Esophagus muscularis mucosa (tissue), 4 donors: ENCODE measurements at regions not wholly inside any gene's neighbourhood (a gene's known extent, or its start where the extent isn't known, plus 50 kb on each side); places are given as distances from the start of the nearest gene placed in this dataset.

Experiments
- DNase-seq: peaks from one replicate; pipeline ENCODE4 v3.0.0-alpha.2; 2017; ENCODE audit errors: extremely low spot score
- H3K27ac ChIP-seq, 4 donors: fragments of 200-600 bp; sonication (generic); replicated peaks in 1 of 4; 1 replicate in 3 of 4; 2 replicates in 1 of 4; pipeline ENCODE4 v1.5.1; 2016 to 2019; ENCODE audit warnings: mild to moderate bottlenecking in 1 of 4
- H3K27me3 ChIP-seq, 4 donors: fragments of 200-600 bp; sonication (generic); one replicate each; pipeline versions ENCODE4 v1.5.1 to v1.6.0; 2016 to 2019
- H3K36me3 ChIP-seq, 4 donors: fragments of 200-600 bp; sonication (generic); one replicate each; pipeline ENCODE4 v1.5.1; 2016 to 2019
- H3K4me1 ChIP-seq, 4 donors: fragments of 200-600 bp; sonication (generic); one replicate each; pipeline ENCODE4 v1.5.1; 2016 to 2019
- H3K4me3 ChIP-seq, 4 donors: fragments of 200-600 bp; sonication (generic); 1 replicate in 2 of 4; 2 replicates in 2 of 4; pipeline ENCODE4 v1.5.1; 2016 to 2019; ENCODE audit warnings: mild to moderate bottlenecking in 4 of 4, moderate library complexity in 1 of 4
- H3K9me3 ChIP-seq, 4 donors: fragments of 200-600 bp; sonication (generic); 1 replicate in 3 of 4; 2 replicates in 1 of 4; pipeline ENCODE4 v1.5.1; 2016 to 2019
- EP300 ChIP-seq: sonication (generic); formaldehyde crosslinking; IDR thresholded peaks from one replicate; pipeline ENCODE4 v1.6.1; 2017; ENCODE audit warnings: antibody characterized with exemption
- POLR2A ChIP-seq: fragments of 450-650 bp; IDR thresholded peaks from one replicate; pipeline ENCODE4 v1.6.1; 2017; ENCODE audit warnings: antibody characterized with exemption, moderate library complexity, mild to moderate bottlenecking, low read depth
- POLR2AphosphoS5 ChIP-seq, 2 donors: sonication (generic); formaldehyde crosslinking; IDR thresholded peaks; one replicate each; pipeline ENCODE4 v1.6.1; 2017; ENCODE audit warnings: antibody characterized with exemption in 2 of 2
- WGBS: methylation state at CpG from one replicate; pipeline ENCODE4 v1.1.5; 2018; 5-methylcytosine and 5-hydroxymethylcytosine counted together
- intact Hi-C: fragments of 100-400 bp; cut with DNase I; formaldehyde crosslinking; loops from one replicate; pipeline ENCODE4 v1.15.1; 2023
- TF ChIP-seq, protein P1 (sequence below), 3 experiments: fragments of 200-600 bp in 2 of 3; fragments of 450-650 bp in 1 of 3; sonication (generic) in 2 of 3; IDR thresholded peaks; one replicate each; pipeline ENCODE4 v1.5.1; 2017 to 2019; ENCODE audit warnings: antibody characterized with exemption in 3 of 3, mild to moderate bottlenecking in 2 of 3, moderate library complexity in 1 of 3

DNA sequence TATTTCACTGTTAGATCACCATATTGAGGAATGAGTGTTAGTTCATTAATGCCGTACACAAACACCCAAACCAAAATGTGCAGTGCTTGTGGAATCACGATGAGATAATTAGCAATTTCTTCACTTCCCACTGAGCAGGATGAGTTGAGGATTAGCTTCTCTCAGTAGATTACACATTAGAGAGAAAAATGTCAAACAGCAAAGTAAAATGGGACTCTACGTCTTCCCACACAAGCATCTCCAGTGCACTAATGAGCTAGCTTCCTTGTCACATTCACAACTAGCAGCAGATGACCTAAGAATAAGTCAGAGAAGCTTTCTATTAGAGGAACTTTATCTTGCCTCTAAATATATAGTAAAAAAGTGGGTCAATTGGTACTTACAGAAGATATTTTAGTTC is 926.9 kb downstream of the TSN start:
- 79% methylated on average over 3 of the region's 3 CpGs for WGBS
- TF ChIP-seq EP300: no peak
- TF ChIP-seq, protein P1, sequence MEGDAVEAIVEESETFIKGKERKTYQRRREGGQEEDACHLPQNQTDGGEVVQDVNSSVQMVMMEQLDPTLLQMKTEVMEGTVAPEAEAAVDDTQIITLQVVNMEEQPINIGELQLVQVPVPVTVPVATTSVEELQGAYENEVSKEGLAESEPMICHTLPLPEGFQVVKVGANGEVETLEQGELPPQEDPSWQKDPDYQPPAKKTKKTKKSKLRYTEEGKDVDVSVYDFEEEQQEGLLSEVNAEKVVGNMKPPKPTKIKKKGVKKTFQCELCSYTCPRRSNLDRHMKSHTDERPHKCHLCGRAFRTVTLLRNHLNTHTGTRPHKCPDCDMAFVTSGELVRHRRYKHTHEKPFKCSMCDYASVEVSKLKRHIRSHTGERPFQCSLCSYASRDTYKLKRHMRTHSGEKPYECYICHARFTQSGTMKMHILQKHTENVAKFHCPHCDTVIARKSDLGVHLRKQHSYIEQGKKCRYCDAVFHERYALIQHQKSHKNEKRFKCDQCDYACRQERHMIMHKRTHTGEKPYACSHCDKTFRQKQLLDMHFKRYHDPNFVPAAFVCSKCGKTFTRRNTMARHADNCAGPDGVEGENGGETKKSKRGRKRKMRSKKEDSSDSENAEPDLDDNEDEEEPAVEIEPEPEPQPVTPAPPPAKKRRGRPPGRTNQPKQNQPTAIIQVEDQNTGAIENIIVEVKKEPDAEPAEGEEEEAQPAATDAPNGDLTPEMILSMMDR (IDR thresholded peaks at IDR 0.05): no peak
- no peak for TF ChIP-seq POLR2A
- TF ChIP-seq POLR2AphosphoS5 (IDR thresholded peaks at IDR 0.05): no peak
- intact Hi-C loops: no loop called here

DNA sequence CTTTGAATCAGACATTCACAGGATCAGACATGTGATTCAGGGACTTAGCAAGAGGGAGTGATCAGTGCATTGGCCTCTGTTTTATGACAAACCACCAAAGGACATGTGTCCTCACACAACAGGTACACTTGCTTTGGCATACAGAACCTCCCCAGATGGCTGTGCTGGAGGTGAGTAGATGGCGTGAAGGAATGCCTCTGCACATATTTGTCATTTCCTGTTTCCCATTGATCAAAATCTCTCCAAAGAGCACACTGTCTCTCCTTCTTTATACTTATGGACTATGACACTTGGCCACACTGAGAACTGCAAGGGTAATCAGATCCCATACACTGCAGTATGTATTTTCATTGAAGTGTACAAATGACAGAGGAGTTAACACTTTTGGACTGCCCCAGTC is 927.6 kb downstream of the TSN start:
- no peaks in the 10 kb centered on the region for H3K4me1 ChIP-seq
- no peaks in the 10 kb centered on the region for H3K9me3 ChIP-seq
- no peak for DNase-seq
- no peak overlapping the region for H3K27ac ChIP-seq
- TF ChIP-seq POLR2A (no peak), EP300 (no peak), POLR2AphosphoS5 (IDR thresholded peaks at IDR 0.05) (no peak)
- TF ChIP-seq, protein P1 (IDR thresholded peaks at IDR 0.05): no peak
- H3K27me3 ChIP-seq: no peaks in the 10 kb centered on the region
- WGBS: 83% methylated on average over 1 of the region's 1 CpG
- no peaks in the 10 kb centered on the region for H3K36me3 ChIP-seq
- no peak overlapping the region for H3K4me3 ChIP-seq
- intact Hi-C loops: no loop called here

More for the DNA sequence above, 926.9 kb downstream of the TSN start:
- no peak overlapping the region for H3K27ac ChIP-seq
- no peaks in the 10 kb centered on the region for H3K27me3 ChIP-seq
- no peaks in the 10 kb centered on the region for H3K36me3 ChIP-seq
- H3K4me3 ChIP-seq: no peak overlapping the region
- DNase-seq: no peak
- H3K4me1 ChIP-seq: no peaks in the 10 kb centered on the region
- no peaks in the 10 kb centered on the region for H3K9me3 ChIP-seq

DNA sequence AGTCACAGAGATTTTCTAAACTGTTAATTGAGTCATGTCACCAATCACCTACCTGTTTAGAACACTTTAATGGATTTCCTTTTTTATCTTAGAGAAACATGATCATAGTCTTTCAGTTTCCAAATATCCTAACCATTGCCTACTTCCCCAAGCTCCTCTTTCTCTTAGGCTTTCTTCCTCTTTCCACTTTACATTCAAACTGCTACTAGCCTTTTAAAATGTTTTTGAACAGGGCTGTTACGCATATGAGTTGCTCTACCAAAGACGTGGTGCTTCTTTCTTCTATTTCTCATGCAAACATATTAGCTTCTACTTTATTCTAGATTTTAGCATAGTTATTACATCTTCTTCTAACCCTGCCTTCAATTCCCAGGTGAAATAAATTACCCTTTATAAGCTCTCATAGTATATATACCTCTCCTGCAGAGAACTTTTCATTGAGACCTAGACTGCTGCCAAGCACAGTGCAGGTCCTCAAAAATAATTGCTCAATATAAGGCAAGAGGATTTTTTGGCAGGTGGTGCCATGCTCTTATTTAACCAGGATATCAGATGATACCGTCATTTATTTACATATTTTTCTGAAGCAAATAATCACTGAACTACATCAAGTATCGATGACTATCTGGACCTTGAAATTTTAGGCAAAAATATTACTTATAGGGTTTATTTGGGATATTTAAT is 937.1 kb downstream of the TSN start:
- Histone ChIP-seq H3K27me3 (no peaks in the 10 kb centered on the region), H3K4me1 (no peaks in the 10 kb centered on the region), H3K27ac (no peak overlapping the region), H3K4me3 (no peak overlapping the region), H3K9me3 (no peaks in the 10 kb centered on the region), H3K36me3 (no peaks in the 10 kb centered on the region)
- TF ChIP-seq POLR2A (no peak), EP300 (no peak), POLR2AphosphoS5 (IDR thresholded peaks at IDR 0.05) (no peak)
- TF ChIP-seq, protein P1 (IDR thresholded peaks at IDR 0.05): no peak
- DNase-seq: no peak
- 91% methylated on average over 4 of the region's 4 CpGs for WGBS
- intact Hi-C loops: no loop called here

DNA sequence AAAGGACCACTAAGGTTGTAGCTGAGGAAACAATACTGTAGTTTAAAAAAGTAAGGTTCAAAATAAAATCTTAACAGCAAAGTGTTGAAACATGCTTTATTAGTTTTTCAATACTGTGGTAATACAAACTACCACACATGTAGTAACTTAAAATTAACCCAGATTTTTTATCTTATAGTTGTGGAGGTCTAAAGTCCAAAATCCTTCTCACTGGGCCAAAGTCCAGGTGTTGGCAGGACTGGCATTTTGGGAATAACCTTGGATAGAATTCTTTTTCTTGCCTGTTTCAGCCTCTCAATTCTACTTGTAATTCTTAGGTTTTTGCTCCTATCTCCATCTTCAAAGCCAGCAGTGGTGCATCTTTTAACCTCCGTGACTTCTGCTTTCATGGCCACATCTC is 942.0 kb downstream of the TSN start:
- TF ChIP-seq EP300 (no peak), POLR2AphosphoS5 (IDR thresholded peaks at IDR 0.05) (no peak), POLR2A (no peak)
- TF ChIP-seq, protein P1 (IDR thresholded peaks at IDR 0.05): no peak
- DNase-seq: no peak
- Histone ChIP-seq H3K27ac (no peak overlapping the region), H3K4me3 (no peak overlapping the region), H3K27me3 (no peaks in the 10 kb centered on the region), H3K4me1 (no peaks in the 10 kb centered on the region), H3K36me3 (no peaks in the 10 kb centered on the region), H3K9me3 (no peaks in the 10 kb centered on the region)
- intact Hi-C loops: no loop called here
- 90% methylated on average over 1 of the region's 1 CpG for WGBS

DNA sequence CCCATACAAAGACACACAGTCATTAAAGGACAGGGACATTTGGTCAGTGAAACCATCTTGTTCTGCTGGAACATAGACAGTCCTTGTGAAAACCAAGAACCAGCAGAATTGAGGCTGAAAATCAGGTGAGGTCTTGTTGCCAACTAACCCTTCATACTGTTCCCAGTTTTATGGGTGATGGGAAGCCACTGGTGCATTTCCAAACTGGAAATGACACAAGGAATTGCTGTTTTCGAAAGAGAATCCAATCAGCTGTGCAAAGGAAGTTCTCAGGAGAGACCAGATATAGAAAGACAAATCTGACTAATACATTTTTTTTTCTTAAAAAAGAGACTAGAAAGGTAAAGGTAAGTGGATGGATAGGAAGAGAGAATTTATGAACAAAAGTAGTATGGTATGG is 948.2 kb downstream of the TSN start:
- WGBS: 63% methylated on average over 1 of the region's 1 CpG
- Histone ChIP-seq H3K4me3 (no peak overlapping the region), H3K36me3 (no peaks in the 10 kb centered on the region), H3K27me3 (no peaks in the 10 kb centered on the region), H3K9me3 (no peaks in the 10 kb centered on the region), H3K27ac (no peak overlapping the region), H3K4me1 (no peaks in the 10 kb centered on the region)
- DNase-seq: no peak
- intact Hi-C loops: no loop called here
- TF ChIP-seq, protein P1 (IDR thresholded peaks at IDR 0.05): no peak
- TF ChIP-seq POLR2A (no peak), EP300 (no peak), POLR2AphosphoS5 (IDR thresholded peaks at IDR 0.05) (no peak)
